AG09309 (cell line): ENCODE measurements at regions not wholly inside any gene's neighbourhood (a gene's known extent, or its start where the extent isn't known, plus 50 kb on each side); places are given as distances from the start of the nearest gene placed in this dataset.

ENCODE experiments used
- DNase-seq: peaks from one replicate; pipeline ENCODE4 v3.0.0-alpha.2; 2010; ENCODE audit warnings: low read depth
- H3K4me3 ChIP-seq: 2 replicates; pipeline ENCODE4 v1.5.1; 2011; ENCODE audit warnings: mild to moderate bottlenecking, low read depth, low read length, moderate library complexity; ENCODE audit not compliant: control insufficient read depth
- CTCF ChIP-seq: IDR thresholded peaks from 2 replicates; pipeline ENCODE4 v1.5.1; 2011; ENCODE audit warnings: mild to moderate bottlenecking, low read depth, low read length, inconsistent platforms; ENCODE audit not compliant: insufficient read depth, control insufficient read depth; ENCODE audit errors: missing control alignments

GRCh38 chr1:216847397-216848036 is 124.3 kb upstream of the ESRRG start:
- no peak overlapping the region for H3K4me3 ChIP-seq
- no peak for TF ChIP-seq CTCF
- DNase-seq, result no peak

- no peak for TF ChIP-seq CTCF
Measured at GRCh38 chr1:216846339-216846738, 123.1 kb upstream of the ESRRG start.

DNA sequence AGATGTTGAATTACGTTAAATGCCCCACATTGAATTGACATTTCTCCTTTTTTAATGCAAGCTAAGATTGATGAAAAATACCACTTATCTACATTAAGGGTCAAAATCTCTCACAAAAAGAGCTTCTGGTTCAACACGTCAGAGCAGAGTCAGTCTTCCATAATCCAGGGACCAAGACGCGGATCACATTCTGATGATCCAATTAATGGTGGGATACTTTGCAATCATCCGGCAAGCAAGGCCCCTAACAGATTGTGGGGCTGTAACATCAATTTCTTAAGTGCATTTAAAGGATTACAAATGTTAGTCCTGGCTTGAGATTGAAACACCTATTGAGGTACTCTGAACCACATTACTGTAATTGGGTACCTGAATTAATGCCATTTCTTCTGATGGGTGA is 120.2 kb upstream of the ESRRG start:
- H3K4me3 ChIP-seq, result no peak overlapping the region
- TF ChIP-seq CTCF, result no peak
- no peak for DNase-seq

More at GRCh38 chr1:216846339-216846738, 123.1 kb upstream of the ESRRG start:
- DNase-seq, result no peak
- H3K4me3 ChIP-seq, result no peak overlapping the region

DNA sequence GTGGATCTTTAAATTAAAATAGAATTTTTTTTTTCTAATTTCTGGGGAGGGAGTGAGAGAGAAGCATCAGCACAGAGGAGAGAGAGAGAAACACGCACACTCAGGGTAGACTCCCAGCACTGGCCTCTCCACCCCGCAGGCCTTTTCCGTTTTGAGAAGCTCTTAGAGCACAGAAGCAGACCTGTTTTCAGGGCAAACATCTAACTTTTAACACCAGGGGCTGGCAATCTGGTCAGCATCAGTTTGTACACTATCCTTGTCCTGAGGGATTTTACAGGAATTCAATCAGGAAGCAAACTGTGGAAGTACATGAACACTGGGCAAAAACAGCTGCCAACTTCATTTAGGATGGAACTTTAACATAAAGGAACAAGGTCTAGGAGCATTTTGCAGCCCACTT is 117.9 kb upstream of the ESRRG start:
- no peak for TF ChIP-seq CTCF
- H3K4me3 ChIP-seq, result no peak overlapping the region
- DNase-seq, result no peak

DNA sequence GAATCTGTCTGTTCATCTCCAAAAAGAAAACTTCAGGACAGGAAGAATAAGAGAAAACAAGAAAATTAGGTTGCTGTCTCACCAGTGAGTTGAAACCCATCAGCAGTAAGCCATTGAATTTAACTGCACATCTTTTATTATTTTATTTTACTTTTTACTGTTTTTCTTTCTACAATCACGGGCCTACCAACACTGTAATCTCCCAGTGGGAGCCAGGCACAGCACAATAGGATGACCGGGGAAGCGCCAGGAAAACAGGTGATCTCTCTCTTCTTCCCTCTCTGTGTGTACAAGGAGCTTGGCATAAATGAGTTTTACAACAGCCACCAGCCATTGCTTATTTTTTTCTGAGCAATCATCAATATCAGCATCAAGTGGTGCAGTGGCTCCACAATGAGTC is 113.1 kb upstream of the ESRRG start:
- no peak overlapping the region for H3K4me3 ChIP-seq
- no peak for TF ChIP-seq CTCF
- no peak for DNase-seq

GRCh38 chr1:216833509-216833908 is 110.3 kb upstream of the ESRRG start:
- no peak for TF ChIP-seq CTCF
- no peak overlapping the region for H3K4me3 ChIP-seq
- DNase-seq, result no peak

GRCh38 chr1:216832192-216832591 is 109.0 kb upstream of the ESRRG start:
- no peak overlapping the region for H3K4me3 ChIP-seq
- TF ChIP-seq CTCF, result no peak
- no peak for DNase-seq
